DMS153 treated with DMSO at 0.1 percent for 48 hours (cell line): ENCODE measurements at regions not wholly inside any gene's neighbourhood (a gene's known extent, or its start where the extent isn't known, plus 50 kb on each side); places are given as distances from the start of the nearest gene placed in this dataset.
"Not testable (repeated sequence)": the region's sequence is repeated elsewhere in the genome, so short reads cannot be mapped to it uniquely, and the experiment has no call there.

Source experiments
- DNase-seq: peaks from one replicate; lab custom pipeline; 2025; ENCODE audit not compliant: unreplicated experiment; lab: John Stamatoyannopoulos, UW

DNA sequence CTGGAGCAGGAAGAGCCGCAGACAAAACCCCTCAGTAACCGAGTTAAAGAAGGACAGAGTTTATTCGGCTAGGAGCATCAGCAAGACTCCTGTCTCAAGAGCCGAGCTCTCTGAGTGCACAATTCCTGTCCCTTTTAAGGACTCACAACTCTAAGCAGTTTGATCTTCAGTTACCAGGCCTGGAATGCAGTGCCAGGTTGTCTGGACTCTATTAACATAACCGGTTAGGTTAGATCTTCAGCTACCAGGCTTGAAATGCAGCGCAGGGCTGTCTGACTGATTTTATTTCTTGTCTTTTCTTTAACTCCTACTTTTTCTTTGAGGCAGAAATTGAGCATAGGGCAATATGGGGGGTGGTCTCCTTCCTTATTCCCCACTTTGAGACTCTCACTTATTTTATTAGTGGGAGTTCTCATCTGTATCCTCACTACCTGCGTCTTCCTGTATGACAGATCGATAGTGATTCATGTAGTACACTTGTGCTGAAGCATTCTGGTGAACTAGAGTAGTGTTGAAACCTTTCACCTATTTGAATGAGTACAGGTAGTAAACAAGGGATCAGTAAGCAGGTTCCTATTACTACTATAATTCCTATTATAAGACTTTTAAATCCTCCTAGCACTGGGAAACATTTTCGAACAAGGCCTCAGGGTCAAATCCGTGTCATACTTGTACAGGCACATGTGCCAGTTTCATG lies 325.0 kb downstream of the CGGBP1 start:
- DNase-seq: no peak

DNA sequence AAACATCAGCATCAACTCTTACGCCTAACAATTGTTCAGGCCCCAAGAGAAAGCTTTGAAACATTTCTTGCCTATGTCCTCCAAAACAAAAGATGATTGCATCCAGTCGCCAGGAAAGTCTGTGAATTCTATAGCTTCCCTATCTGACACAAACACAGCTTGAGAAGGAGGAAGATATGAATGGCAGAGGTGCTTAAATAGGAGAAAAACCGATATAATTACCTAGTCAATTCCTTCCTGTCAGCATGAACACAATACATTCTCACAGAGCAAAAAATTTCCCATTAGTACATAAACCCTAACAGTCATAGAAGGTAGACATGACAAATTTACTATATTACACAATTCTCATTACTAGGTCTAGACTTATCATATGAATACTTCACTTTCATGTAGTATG lies 326.5 kb downstream of the CGGBP1 start:
- DNase-seq: no peak

DNA sequence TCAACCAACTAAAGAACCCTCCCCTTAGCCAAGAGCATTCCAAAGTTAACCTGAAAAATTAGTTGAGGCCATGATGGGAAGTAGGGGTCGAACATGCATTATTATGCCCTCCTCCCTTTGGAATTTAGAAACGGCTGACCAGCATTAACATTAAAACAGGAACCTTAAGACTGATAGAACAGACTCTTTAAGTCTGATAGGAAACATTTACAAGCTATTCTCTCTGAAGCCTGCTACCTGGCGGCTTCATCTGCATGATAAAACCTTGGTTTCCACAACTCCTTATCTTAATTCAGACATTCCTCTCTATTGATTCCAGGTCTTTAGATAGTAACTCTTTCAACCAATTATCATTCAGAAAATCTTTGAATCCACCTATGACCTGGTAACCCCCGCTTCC lies 331.0 kb downstream of the CGGBP1 start:
- no peak for DNase-seq

DNA sequence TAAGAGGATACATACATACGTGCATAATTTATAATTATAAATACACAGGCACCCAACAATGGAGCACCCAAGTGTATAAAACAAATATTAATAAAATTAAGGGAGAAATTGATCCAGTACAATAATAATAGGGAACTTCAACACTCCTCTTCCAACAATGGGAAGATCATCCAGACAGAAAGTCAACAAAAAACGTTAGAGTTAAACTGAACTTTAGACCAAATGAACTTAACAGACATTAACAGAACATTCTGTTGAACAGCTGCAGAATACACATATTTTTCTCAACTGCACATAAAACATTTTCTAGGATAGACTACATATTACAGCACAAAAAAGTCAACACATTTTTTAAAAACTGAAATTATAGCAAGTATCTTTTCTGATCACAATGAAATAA lies 339.7 kb downstream of the CGGBP1 start:
- no peak for DNase-seq

DNA sequence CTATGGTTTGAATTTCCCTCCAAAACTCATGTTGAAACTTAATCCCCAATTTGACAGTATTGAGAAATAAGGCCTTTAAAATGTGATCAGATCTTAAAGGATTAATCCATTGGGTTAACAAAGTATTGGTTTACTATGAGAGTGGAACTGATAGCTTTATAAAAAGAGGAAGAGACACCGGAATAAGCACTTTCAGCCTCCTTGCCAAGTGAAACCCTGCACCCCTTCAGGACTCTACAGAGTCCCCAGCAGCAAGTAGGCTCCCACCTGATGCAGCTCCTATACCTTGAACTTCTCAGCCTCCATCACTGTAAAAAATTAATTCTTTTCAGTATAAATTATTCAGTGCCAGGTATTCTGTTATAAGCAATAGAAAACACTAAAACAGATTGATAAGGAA lies 348.3 kb downstream of the CGGBP1 start:
- DNase-seq: no peak

DNA sequence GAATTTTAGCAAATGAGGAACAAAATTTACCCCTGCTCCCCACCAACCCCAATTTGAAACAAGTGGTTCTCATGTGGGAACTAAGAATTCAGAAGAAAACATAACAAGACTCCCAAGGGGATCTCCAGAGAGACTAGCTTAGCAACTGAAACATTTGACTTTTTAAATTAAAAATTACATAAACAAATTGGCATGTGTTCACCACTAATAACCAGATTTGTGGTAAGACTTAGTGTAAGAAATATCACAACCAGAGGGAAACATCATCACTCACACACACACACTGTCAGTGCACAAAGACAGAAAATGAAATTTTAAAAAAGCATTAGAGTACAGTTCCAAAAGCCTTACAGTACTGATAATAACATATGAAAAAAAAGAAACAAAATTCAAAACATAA lies 348.8 kb downstream of the CGGBP1 start:
- DNase-seq: no peak

DNA sequence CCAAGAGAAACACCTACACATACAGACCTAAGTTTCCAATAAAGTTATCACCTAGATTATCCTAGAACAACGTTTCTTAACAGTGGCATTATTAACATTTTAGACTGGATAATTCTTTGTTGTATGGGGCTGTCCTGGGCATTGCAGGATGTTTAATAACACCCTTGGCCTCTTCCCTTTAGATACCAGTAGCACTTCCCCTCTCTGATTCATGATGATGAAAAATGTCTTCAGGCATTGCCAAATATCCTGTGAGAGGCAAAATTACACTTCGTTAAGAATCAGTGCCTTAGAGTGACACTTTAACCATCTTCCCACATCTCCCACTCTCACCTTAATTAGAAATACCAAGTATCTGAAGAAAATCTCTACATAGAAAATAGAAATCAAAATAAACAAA lies 352.6 kb downstream of the CGGBP1 start:
- no peak for DNase-seq

DNA sequence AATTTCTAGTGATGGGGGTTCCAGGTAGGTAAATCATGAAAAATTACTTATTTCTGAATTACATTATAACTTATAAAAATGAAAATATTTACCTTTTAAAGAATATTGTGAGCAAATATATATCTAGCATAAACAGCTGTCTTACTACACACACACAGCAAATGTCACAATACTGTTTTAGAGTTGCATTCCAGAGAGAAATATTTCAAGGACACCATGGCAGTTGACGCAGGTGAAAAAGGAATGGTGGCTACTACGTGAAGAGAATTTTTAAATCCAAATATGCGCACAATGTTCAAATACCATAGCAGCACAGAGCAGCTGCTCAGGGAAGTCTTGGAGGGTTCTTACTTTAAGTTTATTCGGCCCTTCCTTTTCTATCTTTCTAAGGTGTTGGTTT lies 356.2 kb downstream of the CGGBP1 start:
- no peak for DNase-seq

DNA sequence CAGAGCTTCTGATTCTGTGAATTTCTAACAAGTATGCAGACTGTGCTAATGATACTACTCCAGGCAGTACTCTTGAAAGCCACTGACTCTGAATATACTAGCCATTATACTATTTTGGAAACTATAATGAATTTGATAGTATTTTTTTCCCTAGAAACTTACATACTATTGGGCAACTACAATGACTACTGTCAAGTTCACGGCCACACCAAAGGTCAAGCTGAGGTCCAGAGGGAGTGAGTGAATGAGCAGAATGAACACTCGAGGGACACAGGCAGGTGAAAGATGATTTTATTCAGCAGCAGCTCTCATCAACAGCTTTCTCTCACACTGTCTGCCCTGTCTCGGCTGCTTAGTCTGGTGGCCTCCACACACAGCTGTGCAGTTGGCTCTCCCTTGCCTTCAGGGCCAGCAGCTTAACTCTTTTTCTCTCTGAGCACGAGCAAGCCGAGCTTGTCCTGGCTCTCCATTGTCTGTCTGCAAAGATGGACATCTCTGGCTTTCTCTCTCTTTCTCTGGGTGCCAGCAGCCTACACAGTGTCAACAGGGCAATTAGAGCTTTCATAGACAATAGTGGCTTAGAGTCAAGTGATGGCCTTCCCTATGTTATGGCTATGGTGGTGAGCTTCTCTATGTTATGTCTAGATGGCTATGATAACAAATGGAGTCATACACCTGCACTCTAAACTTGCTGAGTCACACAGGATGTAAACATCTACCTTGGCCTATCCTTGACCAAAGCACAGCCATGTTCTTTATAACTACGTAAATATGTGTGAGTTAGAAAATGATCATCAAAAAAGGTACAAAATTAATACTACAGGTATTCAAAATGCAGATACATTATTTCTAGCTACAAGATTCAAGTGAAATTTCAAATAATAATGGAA lies 362.4 kb downstream of the CGGBP1 start:
- DNase-seq: no peak

DNA sequence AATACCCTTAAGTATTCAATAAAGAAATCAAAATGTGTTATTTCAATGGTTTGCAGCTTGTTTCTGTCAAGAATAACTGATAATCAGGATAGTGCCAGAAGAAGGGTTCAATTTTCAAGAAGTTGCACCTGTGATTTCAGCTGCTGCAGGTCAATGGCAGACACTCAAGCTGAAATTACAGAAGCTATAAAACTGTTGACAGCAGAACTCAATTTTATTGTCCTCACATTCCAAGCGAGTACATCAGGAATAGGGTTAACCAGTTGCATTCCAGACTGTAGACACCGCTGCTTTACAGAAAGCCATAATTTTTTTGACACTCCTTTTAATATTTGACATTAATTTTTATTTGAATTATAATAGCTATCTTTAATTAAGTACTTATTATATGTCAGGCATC lies 364.1 kb downstream of the CGGBP1 start:
- DNase-seq: no peak

DNA sequence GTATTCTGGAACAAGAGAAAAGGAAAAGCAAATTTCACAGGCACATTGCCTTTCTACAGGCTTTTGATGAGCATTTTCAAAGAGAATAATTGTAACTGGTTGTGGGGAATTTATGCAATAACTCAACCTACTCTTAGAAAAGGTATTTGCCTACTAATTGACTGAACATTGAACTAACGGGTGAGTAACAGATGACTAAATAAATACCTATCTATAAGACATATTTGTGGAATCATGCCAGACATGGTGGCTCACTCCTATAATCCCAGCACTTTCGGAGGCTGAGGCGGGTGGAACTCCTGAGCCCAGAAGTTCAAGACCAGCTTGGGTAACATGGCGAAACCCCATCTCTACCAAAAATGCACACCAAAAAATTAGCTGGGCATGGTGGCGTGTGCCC lies 367.7 kb downstream of the CGGBP1 start:
- no peak for DNase-seq

DNA sequence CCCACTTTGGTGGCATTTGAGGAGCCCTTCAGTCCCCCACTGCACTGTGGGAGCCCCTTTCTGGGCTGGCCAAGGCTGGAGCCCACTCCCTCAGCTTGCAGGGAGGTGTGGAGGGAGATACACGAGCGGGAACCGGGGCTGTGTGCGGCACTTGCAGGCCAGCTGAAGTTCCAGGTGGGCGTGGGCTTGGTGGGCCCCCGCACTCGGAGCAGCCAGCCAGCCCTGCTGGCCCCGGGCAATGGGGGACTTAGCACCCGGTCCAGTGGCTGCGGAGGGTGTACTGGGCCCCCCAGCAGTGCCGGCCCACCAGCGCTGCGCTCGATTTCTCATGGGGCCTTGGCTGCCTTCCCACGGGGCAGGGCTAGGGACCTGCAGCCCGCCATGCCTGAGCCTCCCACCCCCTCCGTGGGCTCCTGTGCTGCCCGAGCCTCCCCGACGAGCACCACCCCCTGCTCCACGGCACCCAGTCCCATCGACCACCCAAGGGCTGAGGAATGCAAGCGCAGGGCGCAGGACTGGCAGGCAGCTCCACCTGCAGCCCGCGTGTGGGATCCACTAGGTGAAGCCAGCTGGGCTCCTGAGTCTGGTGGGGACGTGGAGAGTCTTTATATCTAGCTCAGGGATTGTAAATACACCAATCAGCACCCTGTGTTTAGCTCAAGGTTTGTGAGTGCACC lies 379.7 kb downstream of the CGGBP1 start:
- DNase-seq: not testable (repeated sequence)

DNA sequence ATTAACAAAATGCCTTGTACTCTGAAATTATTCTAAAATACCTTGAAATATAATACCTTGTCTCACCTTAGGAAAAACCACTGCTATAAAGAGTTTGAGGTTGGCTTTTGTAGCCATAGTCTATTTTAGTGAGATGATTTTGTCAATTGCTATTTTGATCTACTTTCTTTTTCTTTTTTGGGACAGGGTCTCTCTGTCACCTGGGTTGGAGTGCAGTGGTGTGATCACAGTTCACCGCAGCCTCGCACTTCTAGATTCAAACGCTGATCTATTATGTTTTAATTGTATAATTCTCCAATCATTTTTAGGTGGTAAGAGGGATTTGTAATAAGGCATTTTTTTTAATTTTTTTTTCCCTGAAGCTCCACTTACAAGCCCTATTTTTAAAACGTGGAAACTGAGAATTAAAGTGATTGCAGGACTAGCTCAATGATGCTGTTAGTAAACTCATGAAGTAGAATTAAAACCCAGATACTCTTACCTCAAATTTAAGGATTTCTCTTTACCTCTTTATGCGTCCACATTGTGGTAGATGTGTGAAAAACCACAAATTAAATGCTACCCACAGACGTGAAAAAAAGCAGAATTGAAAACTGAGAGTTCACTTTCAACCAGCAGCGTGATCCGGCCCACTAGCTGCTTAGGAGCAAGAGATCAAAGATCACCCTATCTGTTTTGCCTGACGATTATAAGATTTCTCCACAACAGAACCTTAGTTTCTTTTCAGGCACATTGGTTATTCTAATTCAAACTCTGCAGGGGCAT lies 384.2 kb downstream of the CGGBP1 start:
- DNase-seq: no peak

DNA sequence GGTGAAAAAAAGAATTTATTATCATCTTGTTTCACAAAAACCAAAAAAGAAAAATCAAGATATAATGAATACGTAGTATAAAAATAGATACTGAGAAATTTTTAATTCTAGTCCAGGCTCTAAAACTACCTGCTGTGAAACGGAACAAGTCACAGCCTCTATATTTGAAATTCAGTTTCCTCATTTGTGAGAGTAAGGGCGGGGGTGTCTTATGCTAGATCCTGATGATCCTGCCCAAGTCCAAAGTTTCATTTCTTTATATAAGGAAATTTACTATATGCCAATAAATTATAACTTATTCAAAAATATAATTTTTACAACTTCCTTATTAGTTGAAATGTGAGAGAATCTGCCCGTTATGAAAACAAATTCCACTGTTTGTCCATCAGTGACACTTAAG lies 385.7 kb downstream of the CGGBP1 start:
- no peak for DNase-seq

DNA sequence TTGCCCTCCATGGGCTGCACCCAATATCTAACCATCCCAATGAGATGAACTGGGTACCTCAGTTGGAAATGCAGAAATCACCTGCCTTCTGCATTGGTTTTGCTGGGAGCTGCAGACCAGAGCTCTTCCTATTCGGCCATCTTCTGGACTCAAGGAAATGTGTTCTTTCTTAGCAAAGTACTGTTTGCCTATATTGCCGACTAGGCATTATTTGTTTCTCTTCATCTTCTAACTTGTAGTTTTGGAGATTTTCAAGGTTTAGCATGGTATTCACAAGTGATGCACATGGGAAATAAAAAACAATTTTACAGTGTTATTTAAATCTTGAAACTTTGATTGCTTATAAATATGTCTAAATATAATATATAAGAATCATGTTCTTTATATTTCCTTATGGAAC lies 377.8 kb upstream of the POU1F1 start:
- DNase-seq: no peak

DNA sequence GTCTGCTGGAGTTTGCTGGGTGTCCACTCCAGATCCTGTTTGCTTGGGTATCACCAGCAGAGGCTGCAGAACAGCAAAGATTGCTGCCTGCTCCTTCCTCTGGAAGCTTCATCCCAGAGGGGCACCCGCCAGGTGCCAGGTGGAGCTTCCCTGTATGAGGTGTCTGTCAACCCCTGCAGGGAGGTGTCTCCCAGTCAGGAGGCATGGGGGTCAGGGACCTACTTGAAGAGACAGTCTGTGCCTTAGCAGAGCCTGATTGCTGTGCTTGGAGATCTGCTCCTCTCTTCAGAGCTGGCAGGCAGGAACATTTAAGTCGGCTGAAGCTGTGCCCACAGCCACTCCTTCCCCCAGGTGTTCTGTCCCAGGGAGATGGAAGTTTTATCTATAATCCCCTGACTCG lies 376.8 kb upstream of the POU1F1 start:
- not testable (repeated sequence) for DNase-seq

DNA sequence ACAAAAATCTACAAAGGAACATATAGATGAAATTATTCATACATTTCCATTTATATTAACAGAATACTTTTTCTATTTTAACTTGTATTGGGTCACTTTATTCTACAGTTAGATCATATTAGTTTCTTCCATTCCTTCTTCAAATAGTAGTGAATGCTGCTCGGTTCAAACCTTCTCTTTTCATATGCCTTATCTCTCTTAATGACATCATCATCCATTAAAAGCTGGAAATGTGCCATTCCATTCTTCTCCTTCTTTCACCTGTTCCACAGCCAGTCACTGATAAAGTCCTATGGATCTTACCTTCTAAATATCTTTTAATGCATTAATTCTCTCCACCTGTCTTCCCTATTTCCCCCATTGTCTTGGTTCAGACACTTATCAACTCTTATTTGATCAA lies 358.0 kb upstream of the POU1F1 start:
- no peak for DNase-seq

DNA sequence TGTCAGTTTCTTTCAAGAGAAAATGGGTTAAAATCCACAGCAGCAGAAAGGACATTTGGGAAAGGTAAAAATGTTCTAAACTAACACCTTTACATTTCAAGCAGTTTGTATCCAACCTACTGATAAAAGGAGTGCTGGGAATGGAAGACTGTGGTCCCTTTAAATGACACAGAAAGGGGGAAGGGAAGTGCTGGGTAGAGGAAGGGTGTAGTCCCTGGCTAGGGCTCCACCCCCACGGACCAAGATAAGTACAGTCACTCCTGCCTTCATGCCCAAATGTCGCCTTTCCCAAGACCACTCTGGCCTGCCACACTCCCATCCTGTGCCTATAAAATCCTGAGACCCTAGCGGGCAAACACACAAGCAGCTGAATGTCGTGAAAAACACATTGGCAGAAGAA lies 350.9 kb upstream of the POU1F1 start:
- DNase-seq: no peak

DNA sequence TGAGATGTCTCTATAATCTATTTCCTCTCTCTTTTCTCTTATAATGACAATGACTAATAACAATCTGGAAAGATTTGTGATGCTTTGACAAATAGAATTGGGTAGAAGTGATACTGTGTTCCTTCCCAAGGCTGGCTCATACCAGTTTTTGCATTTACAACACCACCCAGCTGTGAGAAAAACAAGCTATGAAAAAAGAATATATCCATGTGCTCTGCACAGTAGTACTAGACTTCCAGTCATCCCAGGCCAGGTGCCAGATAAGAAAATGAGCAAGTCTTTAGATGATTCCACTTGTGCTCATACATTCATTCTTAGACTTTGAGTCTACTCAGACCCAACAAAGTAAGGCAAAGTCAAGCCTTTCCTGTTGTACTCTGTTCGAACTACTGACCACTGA lies 350.2 kb upstream of the POU1F1 start:
- DNase-seq: no peak

DNA sequence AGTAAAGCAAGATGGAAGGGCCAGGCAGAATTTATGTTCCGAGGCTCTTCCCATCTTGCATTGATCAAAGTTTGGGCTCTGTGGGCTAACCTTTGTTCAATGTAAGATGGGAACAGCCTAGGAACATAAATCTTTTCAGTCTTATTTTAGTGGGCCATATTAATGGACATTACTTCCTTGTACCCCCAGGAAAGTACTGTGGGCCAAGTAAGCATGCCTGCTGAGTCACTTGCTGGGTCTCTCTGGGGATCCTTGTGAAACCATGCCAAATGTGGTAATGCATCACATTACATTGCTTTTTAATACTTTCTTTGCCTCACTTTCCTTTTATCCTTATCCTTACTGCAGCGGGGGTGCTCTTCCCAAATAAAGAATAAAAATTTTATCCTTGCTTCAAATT lies 349.5 kb upstream of the POU1F1 start:
- DNase-seq: no peak

DNA sequence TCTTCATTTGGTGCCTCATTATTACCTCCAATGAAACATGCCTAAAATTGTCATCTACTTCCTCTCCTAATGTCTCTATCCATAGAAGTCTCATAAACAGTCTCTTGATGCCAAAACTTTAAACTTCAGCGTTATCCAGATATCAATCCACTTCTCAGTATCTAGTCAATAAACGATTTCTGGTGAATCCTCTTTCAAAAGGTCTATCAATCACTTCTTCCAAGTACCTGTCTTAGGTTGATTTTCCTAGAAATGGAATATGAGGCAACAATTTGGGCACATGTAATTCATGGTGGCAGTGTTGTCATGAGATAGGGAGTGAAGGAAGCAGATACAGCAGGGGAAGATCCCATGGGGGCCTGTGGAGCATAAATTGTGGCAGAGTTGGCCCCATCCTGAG lies 348.5 kb upstream of the POU1F1 start:
- DNase-seq: no peak
